B cell (primary cell): ENCODE measurements at regions not wholly inside any gene's neighbourhood (a gene's known extent, or its start where the extent isn't known, plus 50 kb on each side); places are given as distances from the start of the nearest gene placed in this dataset.

Source experiments
- ATAC-seq: fragments of 200-7000 bp; cut with Tn5 transposase; one replicate; pipeline ENCODE4 v1.10.0; 2021; ENCODE audit warnings: low read depth, mild to moderate bottlenecking, moderate number of reproducible peaks, moderate library complexity
- CTCF ChIA-PET: fragments of 350-600 bp; sonication (Branson Sonifier 250); formaldehyde crosslinking; loops from one replicate; lab custom pipeline; 2021; ENCODE audit warnings: antibody characterized with exemption, inconsistent platforms; lab: Charles Lee
- POLR2A ChIA-PET: fragments of 350-600 bp; sonication (Branson Sonifier 250); formaldehyde crosslinking; loops from one replicate; lab custom pipeline; 2021; ENCODE audit warnings: antibody characterized with exemption; lab: Charles Lee
- DNase-seq: peaks from one replicate; pipeline ENCODE4 v3.0.0; 2013
- H2AFZ ChIP-seq: 2 replicates; pipeline ENCODE4 v1.6.1; 2012; ENCODE audit warnings: mild to moderate bottlenecking, low read depth, low read length; ENCODE audit not compliant: insufficient read depth, poor library complexity, severe bottlenecking
- H3K27ac ChIP-seq, 2 donors: 1 replicate in 1 of 2; 2 replicates in 1 of 2; pipeline ENCODE4 v1.5.1; 2012 to 2013; ENCODE audit warnings: low read length in 2 of 2, mild to moderate bottlenecking in 2 of 2, moderate library complexity in 1 of 2
- H3K27me3 ChIP-seq, 4 experiments: fragments of 200-600 bp in 1 of 4; sonication (generic) in 1 of 4; replicated peaks in 1 of 4; 1 replicate in 2 of 4; 2 replicates in 2 of 4; pipeline versions ENCODE4 v1.6.1 to v1.7.0; 2013 to 2016; ENCODE audit warnings: low read length in 3 of 4, mild to moderate bottlenecking in 2 of 4, mixed read lengths in 1 of 4, moderate library complexity in 1 of 4; ENCODE audit not compliant: insufficient read depth in 4 of 4, control insufficient read depth in 3 of 4; ENCODE audit errors: control extremely low read depth in 1 of 4
- H3K36me3 ChIP-seq, 2 experiments: replicated peaks in 1 of 2; 1 replicate in 1 of 2; 2 replicates in 1 of 2; pipeline versions ENCODE4 v1.6.1 to v1.7.1; 2013; ENCODE audit warnings: low read length in 1 of 2; ENCODE audit not compliant: insufficient read depth in 2 of 2, control insufficient read depth in 1 of 2; ENCODE audit errors: control extremely low read depth in 1 of 2, extremely low read depth in 1 of 2
- H3K4me1 ChIP-seq, 2 donors: fragments of 200-600 bp in 1 of 2; sonication (generic) in 1 of 2; 1 replicate in 1 of 2; 2 replicates in 1 of 2; pipeline versions ENCODE4 v1.5.1 to v1.6.1; 2013 to 2017; ENCODE audit warnings: low read length in 2 of 2; ENCODE audit not compliant: control insufficient read depth in 2 of 2, insufficient read depth in 2 of 2
- H3K4me2 ChIP-seq: replicated peaks from 2 replicates; pipeline ENCODE3; 2012; ENCODE audit warnings: mild to moderate bottlenecking, low read depth, low read length; ENCODE audit not compliant: poor library complexity, severe bottlenecking
- H3K4me3 ChIP-seq, 5 experiments: fragments of 200-600 bp in 1 of 5; sonication (generic) in 1 of 5; 1 replicate in 3 of 5; 2 replicates in 2 of 5; pipeline versions ENCODE4 v1.5.1 to v1.7.0; 2011 to 2016; ENCODE audit warnings: low read length in 4 of 5, mild to moderate bottlenecking in 4 of 5, low read depth in 2 of 5, control low read depth in 1 of 5, moderate library complexity in 1 of 5; ENCODE audit not compliant: insufficient read depth in 1 of 5; ENCODE audit errors: control extremely low read depth in 1 of 5, extremely low read depth in 1 of 5
- H3K79me2 ChIP-seq: fragments of 200-600 bp; sonication (generic); one replicate; pipeline ENCODE4 v1.6.0; 2016; ENCODE audit warnings: low read length; ENCODE audit not compliant: control insufficient read depth, insufficient read depth
- H3K9ac ChIP-seq: fragments of 200-600 bp; sonication (generic); 2 replicates; pipeline ENCODE4 v1.6.1; 2017; ENCODE audit warnings: mild to moderate bottlenecking, low read length, moderate library complexity
- H3K9me3 ChIP-seq, 3 donors: one replicate each; pipeline versions ENCODE4 v1.6.1 to v1.7.1; 2013; ENCODE audit warnings: low read length in 2 of 3; ENCODE audit not compliant: control insufficient read depth in 2 of 3, insufficient read depth in 1 of 3; ENCODE audit errors: control extremely low read depth in 1 of 3
- H4K20me1 ChIP-seq: 2 replicates; pipeline ENCODE4 v1.6.0; 2012; ENCODE audit warnings: mild to moderate bottlenecking, low read length; ENCODE audit not compliant: insufficient read depth, control insufficient read depth, poor library complexity, severe bottlenecking
- H3K27ac Mint-ChIP-seq: one replicate; pipeline ENCODE4 v1.8.0; 2021; ENCODE audit warnings: mixed read lengths
- H3K27me3 Mint-ChIP-seq: one replicate; pipeline ENCODE4 v1.8.0; 2021; ENCODE audit warnings: mixed read lengths
- H3K4me1 Mint-ChIP-seq: one replicate; pipeline ENCODE4 v1.8.0; 2021; ENCODE audit warnings: mixed read lengths
- H3K4me3 Mint-ChIP-seq: one replicate; pipeline ENCODE4 v1.8.0; 2021; ENCODE audit warnings: mixed read lengths
- H3K9me3 Mint-ChIP-seq: one replicate; pipeline ENCODE4 v1.8.0; 2022; ENCODE audit warnings: mixed read lengths; ENCODE audit not compliant: insufficient read depth
- CTCF ChIP-seq: fragments of 200-600 bp; IDR thresholded peaks from one replicate; pipeline ENCODE4 v1.8.0; 2022; ENCODE audit warnings: antibody characterized with exemption, mild to moderate bottlenecking
- EZH2 ChIP-seq: IDR thresholded peaks from 2 replicates; pipeline ENCODE4 v1.6.1; 2012; ENCODE audit warnings: borderline replicate concordance, low read depth, mild to moderate bottlenecking, moderate library complexity, low read length; ENCODE audit not compliant: insufficient read depth, poor library complexity, severe bottlenecking
- WGBS: methylation state at CpG from one replicate; pipeline ENCODE4 v1.1.5; 2013; ENCODE audit warnings: missing lambda C conversion rate; ENCODE audit not compliant: insufficient coverage; 5-methylcytosine and 5-hydroxymethylcytosine counted together
- intact Hi-C: fragments of 100-400 bp; cut with micrococcal nuclease; formaldehyde crosslinking; loops from one replicate; pipeline ENCODE4 v1.10.0; 2022

GRCh38 chr20:58002901-58003300, 225.6 kb downstream of the ANKRD60 start:
- Mint-ChIP-seq H3K4me3 (no peak overlapping the region), H3K27me3 (peaks cover 13% of the 10 kb centered on the region), H3K27ac (no peak overlapping the region), H3K9me3 (no peaks in the 10 kb centered on the region), H3K4me1 (peaks cover 16% of the 10 kb centered on the region)
- 64% methylated on average over 1 of the region's 6 CpGs for WGBS
- Histone ChIP-seq H3K27ac (no peak overlapping the region), H3K36me3 (no peaks in the 10 kb centered on the region), H3K4me2 (no peak overlapping the region), H3K4me1 (peaks cover 13% of the 10 kb centered on the region in 2 donors), H3K27me3 (peaks cover 0 to 6% (median 0%) of the 10 kb centered on the region in 4 experiments), H3K79me2 (no peaks in the 10 kb centered on the region), H2AFZ (no peak overlapping the region), H3K4me3 (no peak overlapping the region), H3K9me3 (peaks cover 0 to 5% (median 0%) of the 10 kb centered on the region in 3 donors), H4K20me1 (no peaks in the 10 kb centered on the region), H3K9ac (no peak overlapping the region)
- DNase-seq (no peak), ATAC-seq (no peak)
- POLR2A ChIA-PET: interaction anchor here (0.6 kb wide), 1 partner anchor 34 kb away, joined by 3 read pairs; no protein-coding TSS in a partner anchor
- TF ChIP-seq CTCF: no peak
- no peak for TF ChIP-seq EZH2
- CTCF ChIA-PET: no interaction called here
- intact Hi-C loops: no loop called here

GRCh38 chr20:58001946-58002345, 226.5 kb downstream of the ANKRD60 start:
- no peaks in the 10 kb centered on the region for H3K36me3 ChIP-seq
- H3K27me3 ChIP-seq: peaks cover 0 to 5% (median 3%) of the 10 kb centered on the region in 4 experiments
- peaks cover 16% of the 10 kb centered on the region for H3K4me1 Mint-ChIP-seq
- peaks cover 14% of the 10 kb centered on the region for H3K27me3 Mint-ChIP-seq
- no peak overlapping the region for H3K27ac ChIP-seq
- WGBS: 78% methylated on average over 3 of the region's 3 CpGs
- no peaks in the 10 kb centered on the region for H3K79me2 ChIP-seq
- H2AFZ ChIP-seq: no peak overlapping the region
- CTCF ChIA-PET: no interaction called here
- intact Hi-C loops: no loop called here
- H4K20me1 ChIP-seq: no peaks in the 10 kb centered on the region
- no peak overlapping the region for H3K4me3 ChIP-seq
- H3K4me2 ChIP-seq: no peak overlapping the region
- H3K9ac ChIP-seq: no peak overlapping the region
- no peak for ATAC-seq
- DNase-seq: no peak
- H3K27ac Mint-ChIP-seq: no peak overlapping the region
- TF ChIP-seq CTCF (no peak), EZH2 (no peak)
- no peaks in the 10 kb centered on the region for H3K9me3 Mint-ChIP-seq
- peaks cover 13% of the 10 kb centered on the region in 2 donors for H3K4me1 ChIP-seq
- H3K9me3 ChIP-seq: peaks cover 0 to 5% (median 0%) of the 10 kb centered on the region in 3 donors
- H3K4me3 Mint-ChIP-seq: no peak overlapping the region
- POLR2A ChIA-PET: no interaction called here
